ENCODE measurements at regions not wholly inside any gene's neighbourhood (a gene's known extent, or its start where the extent isn't known, plus 50 kb on each side); places are given as distances from the start of the nearest gene placed in this dataset.
A peak's percentile ranks its signal among the peaks of the same experiment; 100 is the strongest.
"Not testable (repeated sequence)": the region's sequence is repeated elsewhere in the genome, so short reads cannot be mapped to it uniquely, and the experiment has no call there.

GRCh38 chr15:37425541-37425940 is 325.2 kb upstream of the MEIS2 start:
- no peak for DNase-seq

- not testable (repeated sequence) for DNase-seq
These were observed 327.0 kb upstream of the MEIS2 start for GRCh38 chr15:37427393-37427792.

- no peak for DNase-seq
These were observed 346.6 kb upstream of the MEIS2 start for GRCh38 chr15:37446921-37447320.

- no peak for DNase-seq
These were observed 352.1 kb upstream of the MEIS2 start for GRCh38 chr15:37452498-37452897.

- no peak for DNase-seq
These were observed 380.1 kb upstream of the MEIS2 start for GRCh38 chr15:37480482-37480881.

GRCh38 chr15:37481126-37481525 is 380.8 kb upstream of the MEIS2 start:
- no peak for DNase-seq

GRCh38 chr15:37483779-37484178 is 383.4 kb upstream of the MEIS2 start:
- no peak for DNase-seq

GRCh38 chr15:37485056-37485455 is 384.7 kb upstream of the MEIS2 start:
- no peak for DNase-seq

GRCh38 chr15:37490707-37491106 is 390.4 kb upstream of the MEIS2 start:
- no peak for DNase-seq

GRCh38 chr15:37516621-37517020 is 416.3 kb upstream of the MEIS2 start:
- DNase-seq, result peak; percentile 54

- peak; percentile 4 for DNase-seq
These were observed 417.0 kb upstream of the MEIS2 start for GRCh38 chr15:37517191-37517895.

GRCh38 chr15:37518436-37518835 is 416.0 kb upstream of the TMCO5A start:
- DNase-seq, result no peak

- no peak for DNase-seq
These were observed 414.4 kb upstream of the TMCO5A start for GRCh38 chr15:37520026-37520425.

GRCh38 chr15:37520882-37521281 is 413.6 kb upstream of the TMCO5A start:
- DNase-seq, result no peak

GRCh38 chr15:37524601-37525000 is 409.8 kb upstream of the TMCO5A start:
- no peak for DNase-seq

- DNase-seq, result no peak
These were observed 406.0 kb upstream of the TMCO5A start for GRCh38 chr15:37528432-37528831.

- no peak for DNase-seq
These were observed 397.4 kb upstream of the TMCO5A start for GRCh38 chr15:37536967-37537605.

GRCh38 chr15:37537802-37538201 is 396.6 kb upstream of the TMCO5A start:
- no peak for DNase-seq

GRCh38 chr15:37548116-37548515 is 386.3 kb upstream of the TMCO5A start:
- DNase-seq, result no peak

GRCh38 chr15:37550360-37551024 is 383.9 kb upstream of the TMCO5A start:
- DNase-seq, result no peak

- no peak for DNase-seq
These were observed 362.0 kb upstream of the TMCO5A start for GRCh38 chr15:37572401-37572800.

- DNase-seq, result no peak
These were observed 359.5 kb upstream of the TMCO5A start for GRCh38 chr15:37574985-37575384.

GRCh38 chr15:37576952-37577351 is 357.5 kb upstream of the TMCO5A start:
- DNase-seq, result no peak
